ENCODE measurements at regions not wholly inside any gene's neighbourhood (a gene's known extent, or its start where the extent isn't known, plus 50 kb on each side); places are given as distances from the start of the nearest gene placed in this dataset.
A peak's percentile ranks its signal among the peaks of the same experiment; 100 is the strongest.

GRCh38 chrX:9378980-9379696 is 85.7 kb upstream of the TBL1X start:
- peak; percentile 74 for DNase-seq

GRCh38 chrX:9379697-9380551 is 84.9 kb upstream of the TBL1X start:
- Histone ChIP-seq H3K4me3 (ENCODE audit: low read length) (peak overlapping the region; percentile 13; the same call in 1 of the 2 replicates), H3K4me1 (ENCODE audit: insufficient read depth, low read length) (peaks cover 27% of the 10 kb centered on the region), H3K9ac (ENCODE audit: low read length) (peak overlapping the region; percentile 64), H3K9me3 (ENCODE audit: low read length) (no peaks in the 10 kb centered on the region), H4K20me1 (ENCODE audit: low read length) (no peaks in the 10 kb centered on the region), H3K4me2 (ENCODE audit: low read length) (peak overlapping the region; percentile 66), H3K9me2 (replicated peaks; ENCODE audit: low read length) (no peaks in the 10 kb centered on the region), H3F3A (ENCODE audit: low read length, unreplicated experiment) (no peaks in the 10 kb centered on the region), H3K27ac (ENCODE audit: low read length) (peak overlapping the region; percentile 92), H3K79me2 (ENCODE audit: low read length) (no peaks in the 10 kb centered on the region), H3K27me3 (ENCODE audit: low read length) (no peaks in the 10 kb centered on the region), H2AFZ (ENCODE audit: low read length) (no peak overlapping the region), H3K36me3 (ENCODE audit: low read depth, low read length) (no peaks in the 10 kb centered on the region)
- peak; percentile 89 for DNase-seq
- CTCF ChIA-PET = interaction anchor here (0.6 kb wide), 1 partner anchor 401 kb away, joined by 6 read pairs; no protein-coding TSS in a partner anchor
- no peak for TF ChIP-seq EZH2 (IDR thresholded peaks at IDR 0.05; ENCODE audit: low read length, unreplicated experiment)
- no peak for TF ChIP-seq CTCF (conservative IDR thresholded peaks at IDR 0.05; ENCODE audit: low read depth, low read length)
- TF ChIP-seq EZH2phosphoT487 (IDR thresholded peaks at IDR 0.05; ENCODE audit: borderline replicate concordance, low read length) = no peak
- peak; percentile 89 for ATAC-seq
- intact Hi-C loops (cut with micrococcal nuclease) = loop anchor here (1.0 to 2.0 kb wide), 2 partner anchors 17 to 83 kb away; no protein-coding TSS in a partner anchor
- POLR2A ChIA-PET (ENCODE audit: unreplicated experiment) = interaction anchor here (0.7 kb wide), 1 partner anchor 543 kb away, joined by 4 read pairs; no protein-coding TSS in a partner anchor
- BruUV-seq (replicated peaks) = no TSS peak

More at GRCh38 chrX:9378980-9379696, 85.7 kb upstream of the TBL1X start:
- Histone ChIP-seq H4K20me1 (ENCODE audit: low read length) (no peaks in the 10 kb centered on the region), H3K27me3 (ENCODE audit: low read length) (no peaks in the 10 kb centered on the region), H3K27ac (ENCODE audit: low read length) (peak overlapping the region; percentile 92), H3K4me3 (ENCODE audit: low read length) (peak overlapping the region; percentile 13; the same call in 1 of the 2 replicates), H3K4me1 (ENCODE audit: insufficient read depth, low read length) (peaks cover 32% of the 10 kb centered on the region), H3K79me2 (ENCODE audit: low read length) (no peaks in the 10 kb centered on the region), H3K36me3 (ENCODE audit: low read depth, low read length) (no peaks in the 10 kb centered on the region), H2AFZ (ENCODE audit: low read length) (no peak overlapping the region), H3K9ac (ENCODE audit: low read length) (peak overlapping the region; percentile 64), H3K9me2 (replicated peaks; ENCODE audit: low read length) (no peaks in the 10 kb centered on the region), H3K9me3 (ENCODE audit: low read length) (no peaks in the 10 kb centered on the region), H3K4me2 (ENCODE audit: low read length) (peak overlapping the region; percentile 66), H3F3A (ENCODE audit: low read length, unreplicated experiment) (no peaks in the 10 kb centered on the region)
- POLR2A ChIA-PET (ENCODE audit: unreplicated experiment) = interaction anchor here (0.5 kb wide), 1 partner anchor 22 kb away, joined by 3 read pairs; no protein-coding TSS in a partner anchor
- intact Hi-C loops (cut with micrococcal nuclease) = loop anchor here (2.0 kb wide), 1 partner anchor 84 kb away; no protein-coding TSS in a partner anchor
- BruUV-seq (replicated peaks) = no TSS peak
- ATAC-seq = peak; percentile 30
- TF ChIP-seq EZH2 (IDR thresholded peaks at IDR 0.05; ENCODE audit: low read length, unreplicated experiment) = no peak
- TF ChIP-seq CTCF (conservative IDR thresholded peaks at IDR 0.05; ENCODE audit: low read depth, low read length) = no peak
- no peak for TF ChIP-seq EZH2phosphoT487 (IDR thresholded peaks at IDR 0.05; ENCODE audit: borderline replicate concordance, low read length)
- CTCF ChIA-PET = no interaction called here

Measured in PC-3 (cell line).